NCI-H2107 treated with DMSO at 0.1 percent for 48 hours (cell line): ENCODE measurements at regions not wholly inside any gene's neighbourhood (a gene's known extent, or its start where the extent isn't known, plus 50 kb on each side); places are given as distances from the start of the nearest gene placed in this dataset.
A peak's percentile ranks its signal among the peaks of the same experiment; 100 is the strongest.

Source experiments
- DNase-seq: peaks from one replicate; lab custom pipeline; 2025; ENCODE audit not compliant: unreplicated experiment; lab: John Stamatoyannopoulos, UW

GRCh38 chr7:80403686-80404241 is 108.1 kb downstream of the GNAT3 start:
- DNase-seq: no peak

- no peak for DNase-seq
Observed at GRCh38 chr7:80401708-80402107, 110.2 kb downstream of the GNAT3 start.

GRCh38 chr7:80393786-80394185 is 118.1 kb downstream of the GNAT3 start:
- peak; percentile 90 for DNase-seq

GRCh38 chr7:80392229-80393169 is 119.4 kb downstream of the GNAT3 start:
- DNase-seq: peak; percentile 20

- DNase-seq: no peak
Observed at GRCh38 chr7:80387634-80388193, 124.2 kb downstream of the GNAT3 start.

- DNase-seq: no peak
Observed at GRCh38 chr7:80386686-80387085, 125.2 kb downstream of the GNAT3 start.

GRCh38 chr7:80385508-80385907 is 126.4 kb downstream of the GNAT3 start:
- DNase-seq: no peak

- no peak for DNase-seq
Observed at GRCh38 chr7:80380957-80381356, 130.9 kb downstream of the GNAT3 start.

GRCh38 chr7:80379034-80379982 is 132.6 kb downstream of the GNAT3 start:
- DNase-seq: no peak

GRCh38 chr7:80374321-80374720 is 137.5 kb downstream of the GNAT3 start:
- no peak for DNase-seq

- no peak for DNase-seq
Observed at GRCh38 chr7:80373429-80374032, 138.3 kb downstream of the GNAT3 start.

GRCh38 chr7:80372415-80372814 is 139.4 kb downstream of the GNAT3 start:
- DNase-seq: no peak

GRCh38 chr7:80370587-80370986 is 141.3 kb downstream of the GNAT3 start:
- no peak for DNase-seq

- no peak for DNase-seq
Observed at GRCh38 chr7:80369321-80369720, 142.5 kb downstream of the GNAT3 start.

GRCh38 chr7:80362677-80363076 is 149.2 kb downstream of the GNAT3 start:
- no peak for DNase-seq

- DNase-seq: no peak
Observed at GRCh38 chr7:80362010-80362618, 149.8 kb downstream of the GNAT3 start.

GRCh38 chr7:80359476-80359875 is 152.4 kb downstream of the GNAT3 start:
- no peak for DNase-seq

- no peak for DNase-seq
Observed at GRCh38 chr7:80359029-80359428, 152.8 kb downstream of the GNAT3 start.

- DNase-seq: peak; percentile 56
Observed at GRCh38 chr7:80357530-80357929, 154.3 kb downstream of the GNAT3 start.

- DNase-seq: no peak
Observed at GRCh38 chr7:80350430-80350829, 161.4 kb downstream of the GNAT3 start.
